ENCODE measurements at regions not wholly inside any gene's neighbourhood (a gene's known extent, or its start where the extent isn't known, plus 50 kb on each side); places are given as distances from the start of the nearest gene placed in this dataset.
A peak's percentile ranks its signal among the peaks of the same experiment; 100 is the strongest.
"Not testable (repeated sequence)": the region's sequence is repeated elsewhere in the genome, so short reads cannot be mapped to it uniquely, and the experiment has no call there.

- DNase-seq, result not testable (repeated sequence)
These were observed 337.5 kb downstream of the PREX1 start for GRCh38 chr20:48490341-48490740.

DNA sequence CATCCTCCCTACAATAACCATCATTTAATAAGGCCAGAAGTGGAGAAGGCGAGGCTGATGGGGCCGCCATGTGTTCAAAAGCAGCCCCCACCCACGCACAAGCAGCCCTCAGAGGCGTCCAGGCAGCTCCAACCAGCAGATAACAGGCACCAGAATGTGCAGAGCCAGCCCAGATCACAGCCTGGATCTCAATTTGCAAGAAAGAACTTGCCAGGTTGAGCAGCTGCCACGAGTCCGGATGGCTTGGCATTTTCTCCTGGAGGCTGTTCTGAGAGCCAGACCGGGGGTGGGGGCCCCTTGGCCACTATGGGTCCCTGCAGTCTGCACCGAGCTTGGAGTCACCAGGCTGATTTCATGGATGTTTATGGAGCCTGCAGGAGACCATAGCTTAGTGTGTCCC lies 338.1 kb downstream of the PREX1 start:
- DNase-seq, result no peak

- DNase-seq, result no peak
These were observed 338.7 kb downstream of the PREX1 start for GRCh38 chr20:48489046-48489463.

- DNase-seq, result not testable (repeated sequence)
These were observed 339.3 kb downstream of the PREX1 start for GRCh38 chr20:48488334-48489034.

- no peak for DNase-seq
These were observed 341.7 kb downstream of the PREX1 start for GRCh38 chr20:48486065-48486464.

GRCh38 chr20:48485153-48485552 lies 342.6 kb downstream of the PREX1 start:
- DNase-seq, result not testable (repeated sequence)

GRCh38 chr20:48483334-48484066 lies 344.3 kb downstream of the PREX1 start:
- no peak for DNase-seq

- no peak for DNase-seq
These were observed 345.0 kb downstream of the PREX1 start for GRCh38 chr20:48482790-48483189.

DNA sequence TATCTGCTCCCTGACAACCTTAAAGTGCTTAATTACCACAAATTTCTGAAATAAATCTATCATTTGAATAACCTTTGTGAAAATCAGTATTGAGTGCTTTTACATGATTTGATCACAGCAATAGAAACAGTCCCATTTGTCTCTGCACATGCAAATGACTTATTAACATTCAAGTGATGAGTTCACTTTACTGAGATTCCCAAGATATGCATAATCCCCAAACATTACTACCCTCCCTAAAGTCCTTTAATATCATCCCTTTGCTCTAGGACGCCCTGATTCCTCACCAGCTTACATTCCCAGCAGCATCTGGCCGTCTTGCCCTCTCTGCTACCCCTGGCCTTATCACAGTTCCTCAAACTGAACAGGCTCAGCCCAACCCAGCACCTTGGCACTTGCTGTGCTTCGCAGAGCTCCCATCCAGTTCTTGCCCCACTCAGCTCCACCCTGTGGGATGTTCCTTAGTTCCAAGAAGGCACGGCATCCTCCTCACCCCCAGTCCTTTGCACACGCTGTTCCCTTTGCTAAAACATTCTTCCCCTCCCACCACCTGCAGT lies 347.5 kb downstream of the PREX1 start:
- no peak for DNase-seq

DNA sequence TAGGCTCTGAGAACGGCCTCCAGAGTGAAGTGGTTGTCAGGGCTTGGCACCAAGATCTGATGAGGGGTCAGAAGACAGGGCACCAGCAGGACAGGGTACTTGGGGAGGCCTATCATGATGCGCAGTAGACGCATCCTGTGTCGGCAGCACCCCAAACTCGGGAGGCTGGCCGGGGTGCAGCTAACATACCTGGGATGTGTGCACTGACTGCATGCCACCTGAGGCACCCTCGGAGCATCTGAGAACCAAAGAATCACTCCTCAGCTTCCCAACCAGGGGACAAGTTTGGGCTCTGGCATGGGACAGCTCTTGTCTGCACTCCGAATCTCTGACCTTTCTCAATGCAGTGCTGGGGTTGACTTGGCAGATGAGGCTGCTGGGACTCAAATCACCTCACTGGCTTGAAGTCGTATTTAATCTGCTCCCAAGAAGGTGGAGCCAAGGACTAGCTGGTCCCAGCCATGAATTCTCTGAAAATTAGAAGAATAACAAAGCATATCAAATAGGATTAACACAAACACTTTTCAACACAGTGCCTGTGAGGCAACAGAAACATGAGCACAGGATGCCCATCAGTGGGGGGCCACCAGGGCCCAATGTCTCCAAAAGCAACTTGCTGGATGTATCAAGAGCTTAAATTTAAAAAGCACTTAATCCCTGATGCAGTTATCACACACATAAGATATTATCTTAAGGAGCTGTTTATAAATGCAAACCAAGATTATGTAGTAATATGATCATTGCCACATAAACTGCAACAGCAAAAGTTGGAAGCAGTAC lies 348.8 kb downstream of the PREX1 start:
- no peak for DNase-seq

- no peak for DNase-seq
These were observed 349.4 kb downstream of the PREX1 start for GRCh38 chr20:48478370-48478769.

- no peak for DNase-seq
These were observed 350.9 kb downstream of the PREX1 start for GRCh38 chr20:48476854-48477253.

DNA sequence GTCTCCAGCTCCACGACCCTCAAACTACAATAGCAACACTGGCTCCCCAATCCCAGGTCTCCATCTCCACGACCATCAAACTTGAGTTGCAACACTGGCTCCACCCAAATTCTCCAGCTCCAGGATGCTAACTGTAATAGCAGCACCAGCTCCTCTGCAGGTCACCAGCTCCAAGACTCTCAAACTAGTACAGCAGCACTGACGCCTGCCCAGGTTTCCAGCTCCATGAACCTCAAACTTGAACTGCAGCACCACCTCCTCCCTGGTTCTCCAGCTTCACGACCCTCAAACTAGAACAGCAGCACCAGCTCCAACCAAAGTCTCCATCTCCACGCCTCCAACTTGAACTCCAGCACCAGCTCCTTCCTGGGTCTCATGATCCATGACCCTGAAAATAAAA lies 353.8 kb downstream of the PREX1 start:
- no peak for DNase-seq

DNA sequence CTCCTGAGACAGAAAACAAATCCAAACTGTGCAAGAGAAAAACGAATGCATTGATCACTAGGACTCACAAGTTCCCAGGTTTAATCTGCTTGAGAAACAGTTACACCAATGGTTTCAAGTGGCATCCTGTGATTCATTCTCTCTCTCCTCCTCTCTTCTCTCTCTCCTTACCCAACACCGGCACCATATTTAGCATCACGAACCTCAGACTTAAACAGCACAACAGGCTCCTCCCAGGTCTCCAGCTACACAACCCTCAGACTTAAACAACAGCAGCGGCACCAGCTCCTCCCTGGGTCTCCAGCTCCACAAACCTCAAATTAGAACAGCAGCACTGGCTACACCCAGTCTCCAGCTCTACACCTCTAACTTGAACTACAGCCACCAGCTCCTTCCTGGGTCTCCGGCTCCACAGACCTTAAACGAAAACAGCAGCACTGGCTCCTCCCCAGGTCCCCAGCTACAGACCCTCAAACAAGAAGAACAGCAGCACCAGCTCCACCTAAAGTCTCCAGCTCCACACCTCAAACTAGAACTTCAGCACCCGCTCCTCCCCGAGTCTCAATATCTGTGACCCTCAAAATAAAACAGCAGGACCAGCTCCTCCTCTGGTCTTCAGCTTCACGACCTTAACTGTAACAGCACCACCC lies 355.9 kb downstream of the PREX1 start:
- DNase-seq, result no peak

DNA sequence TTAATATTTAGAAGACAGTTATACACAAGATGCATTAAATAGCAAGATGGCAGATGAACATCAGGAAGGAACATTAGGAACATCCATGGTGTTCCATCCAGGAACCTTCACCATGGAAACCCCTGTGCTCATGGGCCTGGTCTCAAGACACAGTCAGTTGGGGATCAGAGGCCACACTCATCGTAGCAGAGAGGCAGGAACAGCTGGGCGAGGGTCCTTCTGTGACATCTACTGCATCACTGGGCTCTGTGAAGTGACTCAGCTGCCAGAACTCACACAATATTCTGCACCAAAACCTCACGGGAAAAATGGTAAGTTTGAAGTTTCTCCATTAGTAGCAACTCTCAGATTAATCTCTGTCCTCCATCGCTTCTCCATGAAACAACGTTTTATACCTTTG lies 356.6 kb downstream of the PREX1 start:
- DNase-seq, result no peak

- DNase-seq, result no peak
These were observed 357.7 kb downstream of the PREX1 start for GRCh38 chr20:48470141-48470540.

GRCh38 chr20:48469026-48469425 lies 358.8 kb downstream of the PREX1 start:
- DNase-seq, result no peak

DNA sequence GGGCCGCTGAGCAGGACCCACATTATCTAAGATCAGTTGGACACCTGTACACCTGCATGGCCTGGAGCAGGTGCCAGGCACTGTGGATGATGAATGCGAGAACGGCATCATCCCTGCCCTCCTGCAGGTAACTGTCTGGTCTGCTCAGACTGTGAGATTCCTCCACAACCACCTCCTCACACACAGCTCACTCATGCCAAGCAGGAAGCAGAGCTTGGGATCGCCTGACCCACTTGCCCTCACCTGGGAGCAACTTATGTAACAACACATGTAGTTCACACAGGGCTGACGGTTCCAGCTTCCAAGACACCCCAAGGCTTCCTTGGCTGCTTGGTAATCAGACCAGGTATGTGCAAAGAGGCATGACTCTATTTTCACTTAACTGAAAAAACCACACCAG lies 359.2 kb downstream of the PREX1 start:
- no peak for DNase-seq

DNA sequence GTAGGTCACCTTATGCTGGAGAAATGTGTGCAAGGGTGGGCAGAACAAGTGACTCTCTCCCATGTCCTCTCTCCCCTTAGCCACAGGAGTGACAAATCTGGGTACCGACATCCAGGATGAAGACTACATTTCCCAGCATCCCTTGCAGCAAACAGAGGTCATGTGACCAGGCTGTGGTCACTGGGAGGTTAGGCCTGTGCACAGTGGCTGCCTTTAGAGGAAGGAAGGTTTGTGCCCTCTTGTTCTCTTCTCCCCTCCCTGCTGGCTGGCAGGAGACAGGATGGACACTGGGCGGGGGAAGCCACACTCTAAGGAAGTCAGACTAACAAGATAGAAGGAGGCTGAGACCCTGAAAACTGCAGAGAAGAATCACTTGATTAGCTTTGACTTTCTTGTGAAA lies 360.2 kb downstream of the PREX1 start:
- peak; percentile 0 for DNase-seq

DNA sequence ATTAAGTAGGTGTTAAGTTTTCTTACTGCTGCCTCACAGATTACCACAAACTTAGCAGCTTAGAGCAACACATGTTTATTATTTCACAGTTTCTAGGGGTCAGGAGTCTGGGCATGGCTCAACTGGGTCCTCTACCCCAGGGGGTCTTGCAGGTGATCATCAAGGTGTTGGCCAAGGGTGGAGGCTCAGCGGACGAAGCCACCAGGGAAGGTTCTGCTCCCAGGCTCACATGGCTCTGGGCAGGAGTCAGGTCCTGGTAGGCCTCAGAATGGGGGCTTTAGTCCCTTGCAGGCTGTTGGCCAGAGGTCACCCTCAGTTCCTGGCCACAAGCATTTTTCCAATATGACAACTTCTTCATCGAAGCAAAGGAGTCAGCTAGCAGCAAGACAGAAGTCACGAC lies 362.5 kb downstream of the PREX1 start:
- DNase-seq, result no peak

GRCh38 chr20:48463916-48464315 lies 363.9 kb downstream of the PREX1 start:
- DNase-seq, result no peak

GRCh38 chr20:48463096-48463720 lies 364.6 kb downstream of the PREX1 start:
- no peak for DNase-seq

- no peak for DNase-seq
These were observed 366.1 kb downstream of the PREX1 start for GRCh38 chr20:48461735-48462119.
